ENCODE measurements at regions not wholly inside any gene's neighbourhood (a gene's known extent, or its start where the extent isn't known, plus 50 kb on each side); places are given as distances from the start of the nearest gene placed in this dataset.

- no peak for ATAC-seq
- TF ChIP-seq ZNF263 (CRISPR knock-in tag; IDR thresholded peaks at IDR 0.05; ENCODE audit: low read depth) (no peak), ZSCAN18 (CRISPR knock-in tag; IDR thresholded peaks at IDR 0.05) (no peak), ZNF317 (CRISPR knock-in tag; IDR thresholded peaks at IDR 0.05; ENCODE audit: borderline replicate concordance, low read depth) (no peak), ZNF232 (CRISPR knock-in tag; IDR thresholded peaks at IDR 0.05) (no peak), ARID4B (CRISPR knock-in tag; IDR thresholded peaks at IDR 0.05; ENCODE audit: borderline replicate concordance) (no peak), ATF1 (CRISPR knock-in tag; IDR thresholded peaks at IDR 0.05) (no peak), ZNF416 (CRISPR knock-in tag; IDR thresholded peaks at IDR 0.05) (no peak), ZNF138 (CRISPR knock-in tag; conservative IDR thresholded peaks at IDR 0.05) (no peak), ZNF219 (CRISPR knock-in tag; IDR thresholded peaks at IDR 0.05; ENCODE audit: borderline replicate concordance) (no peak), OVOL2 (CRISPR knock-in tag; IDR thresholded peaks at IDR 0.05; ENCODE audit: borderline replicate concordance) (no peak), EMX1 (CRISPR knock-in tag; IDR thresholded peaks at IDR 0.05) (no peak), ERG (CRISPR knock-in tag; IDR thresholded peaks at IDR 0.05) (no peak)
- TF ChIP-seq, protein P1, sequence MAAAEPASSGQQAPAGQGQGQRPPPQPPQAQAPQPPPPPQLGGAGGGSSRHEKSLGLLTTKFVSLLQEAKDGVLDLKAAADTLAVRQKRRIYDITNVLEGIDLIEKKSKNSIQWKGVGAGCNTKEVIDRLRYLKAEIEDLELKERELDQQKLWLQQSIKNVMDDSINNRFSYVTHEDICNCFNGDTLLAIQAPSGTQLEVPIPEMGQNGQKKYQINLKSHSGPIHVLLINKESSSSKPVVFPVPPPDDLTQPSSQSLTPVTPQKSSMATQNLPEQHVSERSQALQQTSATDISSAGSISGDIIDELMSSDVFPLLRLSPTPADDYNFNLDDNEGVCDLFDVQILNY (CRISPR knock-in tag; IDR thresholded peaks at IDR 0.05) = no peak
- TF ChIP-seq, protein P2, sequence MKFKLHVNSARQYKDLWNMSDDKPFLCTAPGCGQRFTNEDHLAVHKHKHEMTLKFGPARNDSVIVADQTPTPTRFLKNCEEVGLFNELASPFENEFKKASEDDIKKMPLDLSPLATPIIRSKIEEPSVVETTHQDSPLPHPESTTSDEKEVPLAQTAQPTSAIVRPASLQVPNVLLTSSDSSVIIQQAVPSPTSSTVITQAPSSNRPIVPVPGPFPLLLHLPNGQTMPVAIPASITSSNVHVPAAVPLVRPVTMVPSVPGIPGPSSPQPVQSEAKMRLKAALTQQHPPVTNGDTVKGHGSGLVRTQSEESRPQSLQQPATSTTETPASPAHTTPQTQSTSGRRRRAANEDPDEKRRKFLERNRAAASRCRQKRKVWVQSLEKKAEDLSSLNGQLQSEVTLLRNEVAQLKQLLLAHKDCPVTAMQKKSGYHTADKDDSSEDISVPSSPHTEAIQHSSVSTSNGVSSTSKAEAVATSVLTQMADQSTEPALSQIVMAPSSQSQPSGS (CRISPR knock-in tag; IDR thresholded peaks at IDR 0.05; ENCODE audit: borderline replicate concordance, low read depth) = no peak
- Mint-ChIP-seq H3K4me1 (no peaks in the 10 kb centered on the region), H3K27ac (no peak overlapping the region), H3K27me3 (ENCODE audit: low read depth) (no peaks in the 10 kb centered on the region), H3K9me3 (peaks cover 16% of the 10 kb centered on the region), H3K4me3 (no peak overlapping the region), H3K36me3 (peaks cover 14% of the 10 kb centered on the region)
- CTCF ChIA-PET = no interaction called here
- no peak for DNase-seq (ENCODE audit: low spot score)
- POLR2A ChIA-PET = no interaction called here
These were observed 77.2 kb downstream of the MYEOV start for GRCh38 chr11:69370984-69371709.
